ENCODE measurements at regions not wholly inside any gene's neighbourhood (a gene's known extent, or its start where the extent isn't known, plus 50 kb on each side); places are given as distances from the start of the nearest gene placed in this dataset.
"Not testable (repeated sequence)": the region's sequence is repeated elsewhere in the genome, so short reads cannot be mapped to it uniquely, and the experiment has no call there.

DNA sequence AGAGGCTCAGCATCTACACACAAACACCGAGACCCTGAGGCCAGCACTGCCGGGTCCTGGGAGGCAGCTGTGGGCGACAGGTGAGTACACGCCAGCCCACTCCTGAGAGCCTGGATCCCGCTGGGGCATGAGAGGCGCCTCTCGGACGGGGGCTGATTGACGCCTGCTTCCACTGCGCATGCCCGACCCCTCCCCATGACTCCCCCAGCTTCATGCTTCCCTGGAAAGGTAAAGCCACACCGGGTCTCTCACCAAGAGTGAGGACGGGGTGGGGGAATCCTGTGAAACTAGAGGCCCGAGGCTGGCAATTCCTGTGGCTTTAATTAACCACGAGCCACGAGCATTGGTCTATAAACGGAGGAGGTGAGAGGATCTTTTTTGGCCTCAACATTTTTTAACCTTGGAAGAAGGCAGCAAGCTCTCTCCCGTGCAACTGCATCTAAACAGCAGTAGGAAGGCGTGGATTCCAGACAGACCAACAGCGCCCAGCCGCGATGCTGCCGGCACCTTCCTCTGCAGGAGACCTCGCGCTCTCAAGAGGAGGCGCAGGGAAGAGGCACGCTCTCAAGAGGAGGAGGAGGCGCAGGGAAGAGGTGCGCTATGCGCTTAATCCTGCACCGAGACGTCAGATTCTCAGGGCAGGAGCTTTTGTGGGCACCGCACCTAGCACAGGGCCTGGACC is 71.8 kb upstream of the METRNL start:
- DNase-seq (ENCODE audit: low read depth, low spot score): no peak
- TF ChIP-seq CTCF (IDR thresholded peaks at IDR 0.05; ENCODE audit: insufficient read depth, low read length, missing control alignments): no peak
- ChIA-PET POLR2A (no interaction called here), CTCF (no interaction called here)
- H3K4me3 ChIP-seq (ENCODE audit: low read depth, low read length): no peak overlapping the region

GRCh38 chr17:83008186-83008510 is 71.3 kb upstream of the METRNL start:
- TF ChIP-seq CTCF (IDR thresholded peaks at IDR 0.05; ENCODE audit: insufficient read depth, low read length, missing control alignments): no peak
- ChIA-PET POLR2A (no interaction called here), CTCF (no interaction called here)
- DNase-seq (ENCODE audit: low read depth, low spot score): no peak
- H3K4me3 ChIP-seq (ENCODE audit: low read depth, low read length): no peak overlapping the region

- ChIA-PET POLR2A (no interaction called here), CTCF (no interaction called here)
- no peak for TF ChIP-seq CTCF (IDR thresholded peaks at IDR 0.05; ENCODE audit: insufficient read depth, low read length, missing control alignments)
- no peak overlapping the region for H3K4me3 ChIP-seq (ENCODE audit: low read depth, low read length)
- no peak for DNase-seq (ENCODE audit: low read depth, low spot score)
Observed at GRCh38 chr17:83008526-83008925, 70.9 kb upstream of the METRNL start.

DNA sequence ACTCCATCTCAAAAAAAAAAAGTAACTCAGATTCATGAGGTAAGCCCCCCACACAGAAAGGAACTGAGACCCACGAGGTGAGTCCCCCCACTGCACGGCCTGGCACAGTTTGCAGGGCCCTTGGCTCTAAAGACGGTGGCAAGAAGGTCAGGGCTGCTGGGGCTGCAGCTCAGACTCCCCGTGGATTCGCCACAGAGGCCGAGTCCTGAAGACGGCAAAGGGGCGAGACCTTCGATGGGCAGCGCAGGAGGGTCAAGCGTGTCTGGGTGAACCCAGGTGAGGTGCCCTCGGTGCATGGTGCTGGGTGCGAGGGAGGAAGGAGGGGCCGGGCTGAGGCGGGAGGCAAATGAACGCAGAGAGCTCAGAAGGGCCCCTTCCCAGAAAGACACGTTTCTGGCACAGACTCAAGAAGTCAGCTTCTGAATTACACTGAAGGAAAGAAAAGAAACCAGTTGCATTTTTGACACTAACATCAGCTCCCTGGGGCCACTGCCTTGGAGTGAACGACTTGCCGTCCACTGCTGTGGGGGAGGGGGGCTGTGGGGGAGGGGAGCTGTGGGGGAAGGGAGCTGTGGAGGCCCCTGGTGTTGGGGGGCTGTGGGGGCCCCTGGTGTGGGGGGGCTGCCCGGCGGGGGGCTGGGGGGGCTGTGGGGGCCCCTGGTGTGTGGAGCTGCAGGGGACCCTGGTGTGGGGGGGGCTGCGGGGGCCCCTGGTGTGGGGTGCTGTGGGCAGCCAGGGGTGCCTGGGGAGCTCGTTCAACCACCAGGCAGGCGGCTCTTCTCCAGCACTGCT is 69.8 kb upstream of the METRNL start:
- CTCF ChIA-PET: interaction anchor here (1.5 kb wide), 1 partner anchor 95 kb away, joined by 4 read pairs; no protein-coding TSS in a partner anchor
- H3K4me3 ChIP-seq (ENCODE audit: low read depth, low read length): no peak overlapping the region
- DNase-seq (ENCODE audit: low read depth, low spot score): no peak
- TF ChIP-seq CTCF (IDR thresholded peaks at IDR 0.05; ENCODE audit: insufficient read depth, low read length, missing control alignments): no peak
- POLR2A ChIA-PET: no interaction called here

- CTCF ChIA-PET: interaction anchor here (1.5 kb wide), 2 partner anchors 47 to 96 kb away, joined by 4 to 6 read pairs; no protein-coding TSS in a partner anchor
- no peak for DNase-seq (ENCODE audit: low read depth, low spot score)
- no peak for TF ChIP-seq CTCF (IDR thresholded peaks at IDR 0.05; ENCODE audit: insufficient read depth, low read length, missing control alignments)
- POLR2A ChIA-PET: no interaction called here
- H3K4me3 ChIP-seq (ENCODE audit: low read depth, low read length): no peak overlapping the region
Observed at GRCh38 chr17:83010206-83011200, 68.9 kb upstream of the METRNL start.

DNA sequence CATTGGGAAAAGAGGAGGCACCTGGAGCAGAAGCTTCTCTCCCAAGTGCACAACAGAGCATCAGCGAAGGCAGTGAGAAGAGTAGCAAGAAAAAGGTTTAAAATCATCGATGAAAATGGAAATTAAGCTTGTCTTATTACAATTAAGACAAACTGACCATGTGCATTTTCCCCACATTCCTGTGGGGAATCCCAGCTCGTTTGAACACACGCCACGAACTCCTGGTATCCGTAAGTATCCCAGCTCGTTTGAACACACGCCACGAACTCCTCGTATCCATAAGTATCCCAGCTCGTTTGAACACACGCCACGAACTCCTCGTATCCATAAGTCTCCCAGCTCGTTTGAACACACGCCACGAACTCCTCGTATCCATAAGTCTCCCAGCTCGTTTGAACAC is 67.7 kb upstream of the METRNL start:
- DNase-seq (ENCODE audit: low read depth, low spot score); H3K4me3 ChIP-seq (ENCODE audit: low read depth, low read length); POLR2A ChIA-PET: not testable (repeated sequence)
- CTCF ChIA-PET: interaction anchor here (1.0 to 1.5 kb wide), 3 partner anchors 48 to 230 kb away, joined by 3 to 6 read pairs (median 4); no protein-coding TSS in a partner anchor

All from AG04449 (cell line).